ENCODE measurements at regions not wholly inside any gene's neighbourhood (a gene's known extent, or its start where the extent isn't known, plus 50 kb on each side); places are given as distances from the start of the nearest gene placed in this dataset.

DNA sequence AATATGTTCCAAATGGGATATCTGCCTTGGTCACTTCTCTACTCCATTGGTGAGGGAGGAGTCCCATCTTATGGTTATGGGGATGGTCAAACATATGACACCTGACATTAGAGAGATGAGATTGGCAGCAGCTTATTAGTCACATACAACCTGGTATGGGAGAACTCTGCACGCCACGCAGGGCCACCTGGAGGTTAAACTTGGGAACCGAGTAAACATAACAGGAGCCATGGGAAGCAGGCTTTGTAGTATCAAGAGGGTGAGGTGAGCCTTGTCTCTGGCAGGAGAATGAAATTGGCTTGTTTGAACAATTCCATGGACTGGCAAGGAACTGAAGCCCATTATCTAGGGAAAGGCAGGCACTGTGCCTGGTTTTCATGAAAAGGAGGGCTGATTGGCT, 238.7 kb upstream of the ELAC2 start:
- TF ChIP-seq POLR2A (IDR thresholded peaks at IDR 0.05): no peak
- TF ChIP-seq, protein P1, sequence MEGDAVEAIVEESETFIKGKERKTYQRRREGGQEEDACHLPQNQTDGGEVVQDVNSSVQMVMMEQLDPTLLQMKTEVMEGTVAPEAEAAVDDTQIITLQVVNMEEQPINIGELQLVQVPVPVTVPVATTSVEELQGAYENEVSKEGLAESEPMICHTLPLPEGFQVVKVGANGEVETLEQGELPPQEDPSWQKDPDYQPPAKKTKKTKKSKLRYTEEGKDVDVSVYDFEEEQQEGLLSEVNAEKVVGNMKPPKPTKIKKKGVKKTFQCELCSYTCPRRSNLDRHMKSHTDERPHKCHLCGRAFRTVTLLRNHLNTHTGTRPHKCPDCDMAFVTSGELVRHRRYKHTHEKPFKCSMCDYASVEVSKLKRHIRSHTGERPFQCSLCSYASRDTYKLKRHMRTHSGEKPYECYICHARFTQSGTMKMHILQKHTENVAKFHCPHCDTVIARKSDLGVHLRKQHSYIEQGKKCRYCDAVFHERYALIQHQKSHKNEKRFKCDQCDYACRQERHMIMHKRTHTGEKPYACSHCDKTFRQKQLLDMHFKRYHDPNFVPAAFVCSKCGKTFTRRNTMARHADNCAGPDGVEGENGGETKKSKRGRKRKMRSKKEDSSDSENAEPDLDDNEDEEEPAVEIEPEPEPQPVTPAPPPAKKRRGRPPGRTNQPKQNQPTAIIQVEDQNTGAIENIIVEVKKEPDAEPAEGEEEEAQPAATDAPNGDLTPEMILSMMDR (IDR thresholded peaks at IDR 0.05): no peak
- no peak for TF ChIP-seq POLR2AphosphoS5 (IDR thresholded peaks at IDR 0.05)

Measured in prostate gland (tissue), 2 donors.